ENCODE measurements at regions not wholly inside any gene's neighbourhood (a gene's known extent, or its start where the extent isn't known, plus 50 kb on each side); places are given as distances from the start of the nearest gene placed in this dataset.
"Not testable (repeated sequence)": the region's sequence is repeated elsewhere in the genome, so short reads cannot be mapped to it uniquely, and the experiment has no call there.

GRCh38 chr7:48992816-48993215 lies 68.5 kb downstream of the CDC14C start:
- no peak for DNase-seq

- DNase-seq: peak; percentile 26
These were observed 77.3 kb downstream of the CDC14C start for GRCh38 chr7:49001610-49002033.

- DNase-seq: no peak
These were observed 86.4 kb downstream of the CDC14C start for GRCh38 chr7:49010717-49011116.

- no peak for DNase-seq
These were observed 90.5 kb downstream of the CDC14C start for GRCh38 chr7:49014870-49015269.

- DNase-seq: no peak
These were observed 95.8 kb downstream of the CDC14C start for GRCh38 chr7:49020145-49020544.

GRCh38 chr7:49022448-49022847 lies 98.1 kb downstream of the CDC14C start:
- no peak for DNase-seq

- DNase-seq: no peak
These were observed 99.3 kb downstream of the CDC14C start for GRCh38 chr7:49023345-49024328.

- DNase-seq: no peak
These were observed 105.9 kb downstream of the CDC14C start for GRCh38 chr7:49030221-49030620.

GRCh38 chr7:49033140-49033539 lies 108.8 kb downstream of the CDC14C start:
- not testable (repeated sequence) for DNase-seq

- no peak for DNase-seq
These were observed 113.2 kb downstream of the CDC14C start for GRCh38 chr7:49037346-49038210.

GRCh38 chr7:49038821-49039358 lies 114.5 kb downstream of the CDC14C start:
- DNase-seq: no peak

GRCh38 chr7:49060743-49061142 lies 136.4 kb downstream of the CDC14C start:
- no peak for DNase-seq

- DNase-seq: no peak
These were observed 150.2 kb downstream of the CDC14C start for GRCh38 chr7:49074538-49074937.

- DNase-seq: no peak
These were observed 156.6 kb downstream of the CDC14C start for GRCh38 chr7:49080896-49081475.

GRCh38 chr7:49088017-49088416 lies 163.7 kb downstream of the CDC14C start:
- no peak for DNase-seq

- no peak for DNase-seq
These were observed 165.4 kb downstream of the CDC14C start for GRCh38 chr7:49089717-49090116.

GRCh38 chr7:49091089-49091488 lies 166.7 kb downstream of the CDC14C start:
- DNase-seq: no peak

- no peak for DNase-seq
These were observed 167.2 kb downstream of the CDC14C start for GRCh38 chr7:49091519-49091918.

GRCh38 chr7:49093218-49093617 lies 168.9 kb downstream of the CDC14C start:
- no peak for DNase-seq

- no peak for DNase-seq
These were observed 170.5 kb downstream of the CDC14C start for GRCh38 chr7:49094866-49095265.

- no peak for DNase-seq
These were observed 175.4 kb downstream of the CDC14C start for GRCh38 chr7:49099587-49100326.
